ENCODE measurements at regions not wholly inside any gene's neighbourhood (a gene's known extent, or its start where the extent isn't known, plus 50 kb on each side); places are given as distances from the start of the nearest gene placed in this dataset.
A peak's percentile ranks its signal among the peaks of the same experiment; 100 is the strongest.

DNA sequence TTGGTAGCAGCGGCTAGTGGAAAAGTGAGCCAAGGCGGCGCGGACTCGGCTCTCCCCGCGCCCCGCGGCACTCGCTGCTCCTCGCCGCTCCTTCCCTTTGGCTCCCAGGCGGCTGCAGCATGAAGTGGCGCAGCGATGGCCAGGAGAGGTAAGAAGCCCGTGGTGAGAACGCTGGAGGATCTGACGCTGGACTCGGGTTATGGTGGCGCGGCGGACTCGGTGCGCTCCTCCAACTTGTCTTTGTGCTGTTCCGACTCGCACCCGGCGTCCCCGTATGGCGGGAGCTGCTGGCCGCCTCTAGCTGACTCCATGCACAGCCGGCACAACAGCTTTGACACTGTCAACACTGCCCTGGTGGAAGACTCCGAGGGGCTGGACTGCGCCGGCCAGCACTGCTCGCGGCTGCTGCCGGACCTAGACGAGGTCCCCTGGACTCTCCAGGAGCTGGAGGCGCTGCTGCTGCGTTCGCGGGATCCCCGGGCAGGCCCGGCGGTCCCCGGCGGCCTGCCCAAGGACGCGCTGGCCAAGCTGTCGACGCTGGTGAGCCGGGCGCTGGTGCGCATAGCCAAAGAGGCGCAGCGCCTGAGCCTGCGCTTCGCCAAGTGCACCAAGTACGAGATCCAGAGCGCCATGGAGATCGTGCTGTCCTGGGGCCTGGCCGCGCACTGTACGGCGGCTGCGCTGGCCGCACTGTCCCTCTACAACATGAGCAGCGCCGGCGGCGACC is 225.6 kb upstream of the CRY1 start:
- no peaks in the 10 kb centered on the region for H3K36me3 ChIP-seq (ENCODE audit: low read depth, missing control alignments)
- 0 to 3% methylated on average over 28 to 60 of the region's 72 CpGs for WGBS, 2 donors
- no peaks in the 10 kb centered on the region for H3K27me3 ChIP-seq
- H3K9me3 ChIP-seq: no peaks in the 10 kb centered on the region
- no peak overlapping the region for H3K27ac ChIP-seq
- peak; percentile 18 for DNase-seq
- intact Hi-C loops (cut with DNase I; ENCODE audit: low total_unique reads): no loop called here
- H3K4me3 ChIP-seq: peak overlapping the region; percentile 27 to 69
- peaks cover 13% of the 10 kb centered on the region for H3K4me1 ChIP-seq
- TF ChIP-seq POLR2A (IDR thresholded peaks at IDR 0.05): no peak
- TF ChIP-seq CTCF (IDR thresholded peaks at IDR 0.05): no peak

GRCh38 chr12:107319533-107320032 is 226.2 kb upstream of the CRY1 start:
- H3K27ac ChIP-seq: no peak overlapping the region
- no peak for DNase-seq
- no peaks in the 10 kb centered on the region for H3K9me3 ChIP-seq
- H3K27me3 ChIP-seq: no peaks in the 10 kb centered on the region
- H3K36me3 ChIP-seq (ENCODE audit: low read depth, missing control alignments): no peaks in the 10 kb centered on the region
- H3K4me1 ChIP-seq: peaks cover 13% of the 10 kb centered on the region
- TF ChIP-seq POLR2A (IDR thresholded peaks at IDR 0.05) (no peak), CTCF (IDR thresholded peaks at IDR 0.05) (no peak)
- peak overlapping the region; percentile 27 to 69 for H3K4me3 ChIP-seq
- intact Hi-C loops (cut with DNase I; ENCODE audit: low total_unique reads): no loop called here
- WGBS, 2 donors: 0% methylated on average over 38 of the region's 60 CpGs; no CpG with 5 or more reads in 1 of the 2 donors

- intact Hi-C loops (cut with DNase I; ENCODE audit: low total_unique reads): no loop called here
- peak; percentile 30 for DNase-seq
- TF ChIP-seq CTCF (IDR thresholded peaks at IDR 0.05) (no peak), POLR2A (IDR thresholded peaks at IDR 0.05) (no peak)
- H3K36me3 ChIP-seq (ENCODE audit: low read depth, missing control alignments): no peaks in the 10 kb centered on the region
- no peak overlapping the region for H3K27ac ChIP-seq
- H3K4me3 ChIP-seq: peak overlapping the region; percentile 27 to 46
- WGBS, 2 donors: 0 to 1% methylated on average over 8 to 49 of the region's 49 CpGs
- no peaks in the 10 kb centered on the region for H3K27me3 ChIP-seq
- H3K9me3 ChIP-seq: no peaks in the 10 kb centered on the region
- H3K4me1 ChIP-seq: peaks cover 13% of the 10 kb centered on the region
These were observed 226.9 kb upstream of the CRY1 start for GRCh38 chr12:107320033-107320928.

DNA sequence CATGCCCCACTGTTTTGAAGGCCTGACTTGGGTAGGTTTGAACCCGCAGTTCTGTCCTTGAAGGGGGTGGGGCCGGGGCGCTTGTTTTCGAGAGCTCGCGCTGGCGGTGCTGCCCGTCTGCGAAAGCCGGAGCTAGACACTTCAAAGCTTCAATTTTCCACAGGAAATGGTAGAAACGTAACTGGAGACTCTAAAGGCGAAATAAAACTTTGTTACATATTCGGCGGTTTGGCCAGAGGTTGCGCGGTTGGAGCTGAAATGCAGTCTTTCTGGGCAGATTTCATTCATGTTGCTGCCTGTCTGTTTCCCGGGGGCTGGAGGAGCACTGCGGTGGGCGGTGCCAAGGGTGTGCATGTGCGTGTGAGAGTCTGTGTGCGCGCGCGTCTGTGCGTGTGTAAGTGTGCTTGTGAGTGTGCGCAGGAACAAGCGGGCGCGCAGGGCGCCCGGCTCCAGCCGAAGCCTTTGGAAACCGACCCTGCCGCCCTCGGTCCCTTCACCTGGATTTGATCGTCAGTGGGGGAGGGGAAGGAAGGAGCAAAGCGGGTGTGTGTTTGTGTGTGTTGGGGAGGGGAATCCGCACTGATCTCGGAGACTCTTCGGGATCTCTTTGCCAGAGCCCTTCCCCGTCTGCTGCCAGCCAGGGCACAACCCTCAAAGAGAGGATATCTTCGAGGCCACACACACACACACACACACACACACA is 227.7 kb upstream of the CRY1 start:
- no peaks in the 10 kb centered on the region for H3K27me3 ChIP-seq
- intact Hi-C loops (cut with DNase I; ENCODE audit: low total_unique reads): no loop called here
- WGBS, 2 donors: 0% methylated on average over 36 to 42 of the region's 42 CpGs

More for the DNA sequence above, 227.7 kb upstream of the CRY1 start:
- TF ChIP-seq CTCF (IDR thresholded peaks at IDR 0.05) (no peak), POLR2A (IDR thresholded peaks at IDR 0.05) (no peak)
- no peaks in the 10 kb centered on the region for H3K9me3 ChIP-seq
- peak; percentile 29 for DNase-seq
- no peak overlapping the region for H3K27ac ChIP-seq
- peaks cover 13% of the 10 kb centered on the region for H3K4me1 ChIP-seq
- peak overlapping the region in 1 of 2 donors; percentile 46 for H3K4me3 ChIP-seq
- no peaks in the 10 kb centered on the region for H3K36me3 ChIP-seq (ENCODE audit: low read depth, missing control alignments)

All from testis (tissue), 2 donors.